Endothelial cell of umbilical vein (primary cell): ENCODE measurements at regions not wholly inside any gene's neighbourhood (a gene's known extent, or its start where the extent isn't known, plus 50 kb on each side); places are given as distances from the start of the nearest gene placed in this dataset.

Source experiments
- BruUV-seq: library from RNA; stranded (reverse); fragments of 400-500 nt; replicated peaks from 2 replicates; lab custom pipeline; 2021; lab: Mats Ljungman, UMichigan
- CTCF ChIA-PET: fragments of 300-600, 350-600 bp; sonication (Branson Sonifier 250); formaldehyde crosslinking; loops from one replicate; lab custom pipeline; 2021; ENCODE audit warnings: antibody characterized with exemption, inconsistent platforms; lab: Charles Lee
- POLR2A ChIA-PET: fragments of 300-600, 350-600 bp; sonication (Branson Sonifier 250); formaldehyde crosslinking; loops from one replicate; lab custom pipeline; 2021; ENCODE audit warnings: antibody characterized with exemption, inconsistent platforms; lab: Charles Lee
- DNase-seq: peaks from one replicate; pipeline ENCODE4 v3.0.0-alpha.2; 2011; ENCODE audit warnings: low read depth, low spot score
- FAIRE-seq: peaks from 2 replicates; lab custom pipeline; 2011; peaks lifted over from hg19 to GRCh38; lab: Jason Lieb, UNC
- H2AFZ ChIP-seq: 2 replicates; pipeline ENCODE4 v1.6.0; 2012; ENCODE audit warnings: low read depth, low read length, control low read depth, inconsistent platforms
- H3K27ac ChIP-seq: 2 replicates; pipeline ENCODE4 v1.5.1; 2011; ENCODE audit warnings: low read depth, mild to moderate bottlenecking, control low read depth, low read length, moderate library complexity; ENCODE audit not compliant: insufficient read depth
- H3K27me3 ChIP-seq, 2 experiments: 2 replicates each; pipeline versions ENCODE4 v1.6.0 to v1.6.1; 2011; ENCODE audit warnings: low read length in 2 of 2, mixed read lengths in 1 of 2; ENCODE audit not compliant: control insufficient read depth in 2 of 2, insufficient read depth in 2 of 2
- H3K36me3 ChIP-seq, 2 experiments: 2 replicates in 1 of 2; 3 replicates in 1 of 2; pipeline ENCODE4 v1.5.1; 2011; ENCODE audit warnings: low read length in 2 of 2, mild to moderate bottlenecking in 1 of 2, moderate library complexity in 1 of 2; ENCODE audit not compliant: control insufficient read depth in 2 of 2, insufficient read depth in 2 of 2; ENCODE audit errors: extremely low read depth in 1 of 2
- H3K4me1 ChIP-seq: 3 replicates; pipeline ENCODE4 v1.5.1; 2011; ENCODE audit warnings: mild to moderate bottlenecking, low read length; ENCODE audit not compliant: control insufficient read depth, insufficient read depth; ENCODE audit errors: extremely low read depth
- H3K4me2 ChIP-seq: 2 replicates; pipeline ENCODE4 v1.6.1; 2011; ENCODE audit warnings: low read length, control low read depth, mixed read lengths; ENCODE audit not compliant: insufficient read depth
- H3K4me3 ChIP-seq, 3 experiments: fragments of 200-600 bp in 1 of 3; sonication (generic), shearing (Covaris generic) in 1 of 3; replicated peaks in 1 of 3; 2 replicates each; pipeline ENCODE4 v1.5.1; 2011 to 2016; ENCODE audit warnings: control low read depth in 3 of 3, low read length in 3 of 3, mild to moderate bottlenecking in 2 of 3, inconsistent platforms in 1 of 3, low read depth in 1 of 3, moderate library complexity in 1 of 3; ENCODE audit not compliant: insufficient read depth in 1 of 3
- H3K79me2 ChIP-seq: 2 replicates; pipeline ENCODE4 v1.6.0; 2012; ENCODE audit warnings: low read length, inconsistent platforms; ENCODE audit not compliant: control insufficient read depth, insufficient read depth
- H3K9ac ChIP-seq: replicated peaks from 2 replicates; pipeline ENCODE3; 2011; ENCODE audit warnings: low read length, control low read depth; ENCODE audit not compliant: insufficient read depth; ENCODE audit errors: extremely low read depth
- H3K9me1 ChIP-seq: replicated peaks from 3 replicates; pipeline ENCODE4 v1.6.0; 2011; ENCODE audit warnings: mild to moderate bottlenecking, low read length; ENCODE audit not compliant: control insufficient read depth, insufficient read depth; ENCODE audit errors: extremely low read depth
- H3K9me3 ChIP-seq: replicated peaks from 2 replicates; pipeline ENCODE4 v1.5.1; 2012; ENCODE audit warnings: low read length, inconsistent platforms; ENCODE audit not compliant: control insufficient read depth, insufficient read depth
- H4K20me1 ChIP-seq: replicated peaks from 2 replicates; pipeline ENCODE3; 2011; ENCODE audit warnings: mild to moderate bottlenecking, low read length; ENCODE audit not compliant: control insufficient read depth, insufficient read depth; ENCODE audit errors: extremely low read depth
- EZH2 ChIP-seq: IDR thresholded peaks from 2 replicates; pipeline ENCODE4 v1.6.1; 2012; ENCODE audit warnings: borderline replicate concordance, low read depth, mild to moderate bottlenecking, moderate library complexity, low read length, inconsistent platforms; ENCODE audit not compliant: severe bottlenecking
- FOS ChIP-seq: IDR thresholded peaks from 2 replicates; pipeline ENCODE4 v1.6.1; 2011; ENCODE audit warnings: mild to moderate bottlenecking, low read length, moderate library complexity, borderline replicate concordance; ENCODE audit not compliant: insufficient read depth
- GATA2 ChIP-seq: IDR thresholded peaks from 2 replicates; pipeline ENCODE4 v1.7.0; 2011; ENCODE audit warnings: low read depth, mild to moderate bottlenecking, moderate library complexity, mixed read lengths, low read length; ENCODE audit not compliant: insufficient read length, insufficient read depth
- JUN ChIP-seq: IDR thresholded peaks from 2 replicates; pipeline ENCODE4 v1.6.1; 2011; ENCODE audit warnings: borderline replicate concordance, low read depth; ENCODE audit not compliant: insufficient read length, insufficient read depth
- MYC ChIP-seq: IDR thresholded peaks from one replicate; pipeline ENCODE4 v1.6.1; 2011; ENCODE audit warnings: mild to moderate bottlenecking, low read depth, low read length
- POLR2A ChIP-seq: IDR thresholded peaks from 2 replicates; pipeline ENCODE4 v1.6.1; 2012; ENCODE audit warnings: low read depth, mild to moderate bottlenecking, control low read depth, low read length
- POLR2AphosphoS5 ChIP-seq: IDR thresholded peaks from 2 replicates; pipeline ENCODE4 v1.6.1; 2012; ENCODE audit warnings: low read depth, mild to moderate bottlenecking, control low read depth, low read length, moderate library complexity; ENCODE audit not compliant: insufficient read depth
- dilution Hi-C: fragments of 300-500 bp; cut with MboI; formaldehyde crosslinking; loops from one replicate; pipeline ENCODE4 v1.15.0; 2019; ENCODE audit warnings: low sequenced_read_pairs; ENCODE audit not compliant: extremely low pct_ligation_motif_present
- intact Hi-C: fragments of 100-400 bp; cut with micrococcal nuclease; formaldehyde crosslinking; loops from one replicate; pipeline ENCODE4 v1.10.0; 2022
- TF ChIP-seq, protein P1 (sequence below), 2 donors: IDR thresholded peaks; 1 replicate in 1 of 2; 2 replicates in 1 of 2; pipeline ENCODE4 v1.5.1; 2011; ENCODE audit warnings: low read length in 2 of 2, mild to moderate bottlenecking in 2 of 2, moderate library complexity in 2 of 2, control low read depth in 1 of 2, inconsistent platforms in 1 of 2, low read depth in 1 of 2; ENCODE audit not compliant: insufficient read depth in 1 of 2; ENCODE audit errors: extremely low read depth in 1 of 2
- TF ChIP-seq, protein P2 (sequence below): IDR thresholded peaks from 2 replicates; pipeline ENCODE4 v1.6.1; 2011; ENCODE audit not compliant: insufficient read depth, insufficient read length

DNA sequence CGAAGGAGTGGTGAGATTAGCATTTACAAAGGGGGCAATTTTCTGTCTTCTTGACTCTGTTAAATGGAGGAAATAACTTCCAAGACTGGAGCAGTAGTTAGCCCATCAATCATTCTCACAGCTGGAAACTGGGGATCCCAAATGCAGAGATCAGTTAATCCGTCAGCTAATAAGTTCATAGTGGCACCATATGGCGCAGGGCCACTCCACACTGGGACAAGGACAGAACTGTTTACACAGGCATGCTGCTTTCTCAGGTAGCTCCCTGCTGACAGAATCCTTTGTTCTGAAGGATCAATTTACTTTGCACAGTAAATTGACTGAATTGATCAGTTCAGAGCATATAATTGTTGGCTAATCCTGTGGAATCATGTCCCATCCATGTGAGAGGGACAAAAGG lies 395.7 kb downstream of the TMEM161B start:
- Histone ChIP-seq H3K9me1 (no peaks in the 10 kb centered on the region), H3K79me2 (no peaks in the 10 kb centered on the region), H3K27ac (no peak overlapping the region), H2AFZ (no peak overlapping the region), H3K27me3 (no peaks in the 10 kb centered on the region), H3K4me1 (no peaks in the 10 kb centered on the region), H3K4me3 (no peak overlapping the region), H3K36me3 (no peaks in the 10 kb centered on the region), H4K20me1 (no peaks in the 10 kb centered on the region), H3K4me2 (no peak overlapping the region), H3K9me3 (no peaks in the 10 kb centered on the region), H3K9ac (no peak overlapping the region)
- intact Hi-C loops, result no loop called here
- ChIA-PET POLR2A (no interaction called here), CTCF (no interaction called here)
- BruUV-seq, result no TSS peak
- dilution Hi-C loops, result no loop called here
- TF ChIP-seq JUN (no peak), GATA2 (no peak), POLR2AphosphoS5 (no peak), MYC (no peak), EZH2 (no peak), POLR2A (no peak), FOS (no peak)
- TF ChIP-seq, protein P1, sequence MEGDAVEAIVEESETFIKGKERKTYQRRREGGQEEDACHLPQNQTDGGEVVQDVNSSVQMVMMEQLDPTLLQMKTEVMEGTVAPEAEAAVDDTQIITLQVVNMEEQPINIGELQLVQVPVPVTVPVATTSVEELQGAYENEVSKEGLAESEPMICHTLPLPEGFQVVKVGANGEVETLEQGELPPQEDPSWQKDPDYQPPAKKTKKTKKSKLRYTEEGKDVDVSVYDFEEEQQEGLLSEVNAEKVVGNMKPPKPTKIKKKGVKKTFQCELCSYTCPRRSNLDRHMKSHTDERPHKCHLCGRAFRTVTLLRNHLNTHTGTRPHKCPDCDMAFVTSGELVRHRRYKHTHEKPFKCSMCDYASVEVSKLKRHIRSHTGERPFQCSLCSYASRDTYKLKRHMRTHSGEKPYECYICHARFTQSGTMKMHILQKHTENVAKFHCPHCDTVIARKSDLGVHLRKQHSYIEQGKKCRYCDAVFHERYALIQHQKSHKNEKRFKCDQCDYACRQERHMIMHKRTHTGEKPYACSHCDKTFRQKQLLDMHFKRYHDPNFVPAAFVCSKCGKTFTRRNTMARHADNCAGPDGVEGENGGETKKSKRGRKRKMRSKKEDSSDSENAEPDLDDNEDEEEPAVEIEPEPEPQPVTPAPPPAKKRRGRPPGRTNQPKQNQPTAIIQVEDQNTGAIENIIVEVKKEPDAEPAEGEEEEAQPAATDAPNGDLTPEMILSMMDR (IDR thresholded peaks at IDR 0.05; ENCODE audit: extremely low read depth in 1 of 2, insufficient read depth in 1 of 2, low read depth in 1 of 2, low read length in 2 of 2), result no peak
- TF ChIP-seq, protein P2, sequence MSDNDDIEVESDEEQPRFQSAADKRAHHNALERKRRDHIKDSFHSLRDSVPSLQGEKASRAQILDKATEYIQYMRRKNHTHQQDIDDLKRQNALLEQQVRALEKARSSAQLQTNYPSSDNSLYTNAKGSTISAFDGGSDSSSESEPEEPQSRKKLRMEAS, result no peak
- FAIRE-seq (no peak), DNase-seq (no peak)
